ENCODE measurements at regions not wholly inside any gene's neighbourhood (a gene's known extent, or its start where the extent isn't known, plus 50 kb on each side); places are given as distances from the start of the nearest gene placed in this dataset.

- TF ChIP-seq GATA2 (IDR thresholded peaks at IDR 0.05; ENCODE audit: low read depth, low read length) (no peak), GATA3 (IDR thresholded peaks at IDR 0.05; ENCODE audit: low read depth, low read length) (no peak)
These were observed 277.3 kb upstream of the CHD6 start for GRCh38 chr20:41895241-41896032.

Measured in SH-SY5Y (cell line).